Ovary (tissue), 3 donors: ENCODE measurements at regions not wholly inside any gene's neighbourhood (a gene's known extent, or its start where the extent isn't known, plus 50 kb on each side); places are given as distances from the start of the nearest gene placed in this dataset.

Experiments used
- CTCF ChIP-seq, 3 donors: fragments of 450-650 bp in 2 of 3; fragments of 200-600 bp in 1 of 3; IDR thresholded peaks; one replicate each; pipeline versions ENCODE4 v1.5.1 to v1.8.0; 2016 to 2022; ENCODE audit warnings: antibody characterized with exemption in 3 of 3, mild to moderate bottlenecking in 1 of 3
- EP300 ChIP-seq: sonication (generic); formaldehyde crosslinking; IDR thresholded peaks from one replicate; pipeline ENCODE4 v1.6.1; 2017; ENCODE audit warnings: antibody characterized with exemption
- POLR2A ChIP-seq: fragments of 450-650 bp; IDR thresholded peaks from one replicate; pipeline ENCODE4 v1.6.1; 2017; ENCODE audit warnings: antibody characterized with exemption, mild to moderate bottlenecking, moderate library complexity
- donor health status: DM: no; HTN: no; CAD: no.

- TF ChIP-seq CTCF (IDR thresholded peaks at IDR 0.05), result no peak
- TF ChIP-seq POLR2A, result no peak
- no peak for TF ChIP-seq EP300
Measured at GRCh38 chr6:139475646-139476045, 101.2 kb upstream of the CITED2 start.
